ENCODE measurements at regions not wholly inside any gene's neighbourhood (a gene's known extent, or its start where the extent isn't known, plus 50 kb on each side); places are given as distances from the start of the nearest gene placed in this dataset.

- DNase-seq = no peak
Measured at GRCh38 chr3:28743271-28743670, 394.6 kb upstream of the AZI2 start.

DNA sequence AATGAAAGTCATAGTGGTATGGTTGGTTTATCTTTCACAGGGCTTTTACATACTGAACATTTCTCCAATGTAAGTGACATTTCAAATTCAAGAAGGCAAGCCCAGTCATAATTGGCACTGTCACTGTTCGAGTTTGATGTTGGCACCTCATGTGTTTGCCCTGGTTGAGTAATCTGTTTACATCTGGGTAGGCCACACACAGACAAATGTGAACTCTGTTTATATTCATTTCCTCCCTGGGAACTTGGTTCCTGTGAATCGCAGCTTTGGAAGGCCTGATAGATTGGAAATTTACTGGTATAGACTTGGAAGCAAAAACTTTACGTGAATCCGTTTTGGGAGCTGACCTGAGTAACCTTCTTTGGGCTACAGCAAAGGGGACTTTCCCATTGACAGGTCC lies 395.2 kb upstream of the AZI2 start:
- DNase-seq = no peak

GRCh38 chr3:28745436-28745835 lies 396.8 kb upstream of the AZI2 start:
- DNase-seq = no peak

DNA sequence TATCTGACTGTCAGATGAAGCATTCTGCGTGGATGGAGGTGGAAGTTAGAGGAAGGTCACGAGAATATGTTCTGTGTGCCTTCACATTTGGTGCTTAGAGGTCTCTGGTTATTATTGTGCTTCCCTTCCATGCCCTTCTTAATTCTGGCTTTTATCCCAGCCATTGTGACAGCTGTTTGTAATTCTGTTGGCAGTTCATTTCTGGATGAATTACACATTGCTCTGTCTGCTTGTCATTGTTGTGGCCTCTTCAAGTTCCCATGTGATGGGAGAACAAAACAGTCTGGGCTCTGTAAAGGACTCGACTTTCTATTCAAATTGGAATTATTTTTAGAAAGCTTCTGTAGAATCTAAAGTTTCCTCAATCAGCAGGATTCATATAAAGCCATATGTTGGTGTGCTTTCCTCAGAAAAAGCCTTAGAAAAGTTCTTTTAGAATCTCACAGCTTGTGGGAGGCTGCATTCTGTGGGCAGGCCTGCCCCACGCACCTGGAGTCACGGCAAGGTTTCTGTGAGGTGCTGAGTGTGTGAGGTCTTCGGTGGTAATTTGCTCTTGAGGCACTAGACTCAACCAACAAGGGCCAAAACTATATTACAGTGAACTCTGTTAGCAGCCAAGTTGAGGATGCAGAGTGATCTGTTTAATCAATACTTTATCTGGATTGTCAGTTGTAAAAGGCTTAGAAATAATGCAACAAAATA lies 397.4 kb upstream of the AZI2 start:
- no peak for DNase-seq

DNA sequence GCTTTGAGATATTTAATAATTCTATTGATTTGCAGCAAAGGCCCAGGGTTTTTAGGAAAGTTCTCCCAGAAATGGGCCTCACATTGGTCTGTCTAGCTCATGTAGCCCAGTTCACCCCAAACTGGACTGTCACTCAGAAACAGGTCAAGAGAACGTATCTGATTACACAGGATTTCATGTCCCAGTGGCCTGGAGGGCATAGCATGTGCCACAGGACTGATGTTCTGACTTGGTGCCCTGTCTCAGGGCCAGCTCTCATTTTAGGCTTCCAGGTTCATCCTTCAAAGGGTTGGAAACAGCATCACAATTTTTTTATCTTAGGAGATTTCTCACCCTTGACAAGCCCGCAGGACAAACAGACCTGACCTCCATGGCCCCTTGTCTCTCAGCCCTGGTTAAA lies 398.4 kb upstream of the AZI2 start:
- no peak for DNase-seq

DNA sequence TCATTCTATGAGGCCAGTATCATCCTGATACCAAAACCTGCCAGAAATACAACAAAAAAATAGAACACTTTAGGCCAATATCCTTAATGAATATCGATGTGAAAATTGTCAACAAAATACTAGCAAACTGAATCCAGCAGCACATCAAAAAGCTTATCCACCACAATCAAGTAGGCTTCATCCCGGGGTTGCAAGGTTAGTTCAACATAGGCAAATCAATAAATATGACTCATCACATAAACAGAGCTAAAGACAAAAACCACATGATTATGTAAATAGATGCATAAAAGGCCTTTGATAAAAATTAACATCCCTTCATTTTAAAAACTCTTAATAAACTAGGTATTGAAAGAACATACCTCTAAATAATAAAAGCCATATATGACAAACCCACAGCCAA lies 403.2 kb upstream of the AZI2 start:
- no peak for DNase-seq

DNA sequence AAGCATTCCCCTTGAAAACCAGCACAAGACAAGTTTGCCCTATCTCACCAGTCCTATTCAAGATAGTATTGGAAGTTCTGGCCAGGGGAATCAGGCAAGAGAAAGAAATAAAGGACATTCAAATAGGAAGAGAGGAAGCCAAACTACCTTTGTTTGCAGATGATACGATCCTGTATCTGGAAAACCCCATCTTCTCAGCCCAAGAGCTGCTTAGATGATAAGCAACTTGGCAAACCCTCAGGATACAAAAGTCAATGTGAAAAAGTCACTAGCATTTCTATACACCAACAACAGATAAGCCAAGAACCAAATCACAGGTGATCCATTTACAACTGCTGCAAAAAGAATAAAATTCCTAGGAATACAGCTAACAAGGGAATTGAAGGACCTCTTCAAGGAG lies 403.7 kb upstream of the AZI2 start:
- no peak for DNase-seq

DNA sequence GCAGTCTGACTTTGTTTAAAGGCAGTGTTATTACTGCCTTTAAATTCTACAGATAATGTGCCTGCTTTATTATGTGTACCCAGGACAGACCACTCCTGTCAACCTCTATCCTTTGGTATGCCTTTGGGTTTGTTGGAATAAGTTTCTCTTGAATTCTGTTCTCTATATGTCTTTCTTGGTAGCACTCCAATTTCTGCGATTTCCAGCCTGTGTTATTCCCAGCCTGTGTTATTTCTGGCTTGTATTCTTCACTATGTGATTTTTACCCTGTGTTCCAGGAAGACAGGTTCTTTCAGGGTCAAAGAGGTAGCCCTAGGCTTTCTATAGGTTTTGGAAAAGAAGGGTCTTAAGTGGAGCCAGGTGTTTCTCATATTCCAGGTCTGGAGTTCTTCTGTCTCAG lies 407.4 kb upstream of the AZI2 start:
- DNase-seq = no peak

DNA sequence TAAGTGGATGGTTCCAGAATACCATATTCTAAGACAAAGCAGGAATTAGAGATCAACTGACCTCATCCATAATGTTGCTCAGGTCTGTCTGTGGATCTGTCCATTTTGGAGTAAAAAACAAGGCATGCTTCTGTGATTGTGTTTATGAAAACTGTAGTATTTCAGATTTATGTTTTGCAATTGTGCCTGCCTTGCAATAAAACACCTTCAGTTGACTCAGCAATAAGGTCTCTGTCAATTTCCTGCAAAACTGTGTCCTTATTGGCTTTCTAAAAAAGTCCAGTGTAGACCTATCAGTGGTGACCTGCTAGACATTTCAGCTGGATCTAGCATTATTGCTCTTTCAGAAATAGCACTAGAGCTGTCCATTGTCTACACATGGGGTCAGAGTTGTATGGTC lies 409.5 kb upstream of the AZI2 start:
- DNase-seq = no peak

GRCh38 chr3:28761375-28761774 lies 412.8 kb upstream of the AZI2 start:
- no peak for DNase-seq

DNA sequence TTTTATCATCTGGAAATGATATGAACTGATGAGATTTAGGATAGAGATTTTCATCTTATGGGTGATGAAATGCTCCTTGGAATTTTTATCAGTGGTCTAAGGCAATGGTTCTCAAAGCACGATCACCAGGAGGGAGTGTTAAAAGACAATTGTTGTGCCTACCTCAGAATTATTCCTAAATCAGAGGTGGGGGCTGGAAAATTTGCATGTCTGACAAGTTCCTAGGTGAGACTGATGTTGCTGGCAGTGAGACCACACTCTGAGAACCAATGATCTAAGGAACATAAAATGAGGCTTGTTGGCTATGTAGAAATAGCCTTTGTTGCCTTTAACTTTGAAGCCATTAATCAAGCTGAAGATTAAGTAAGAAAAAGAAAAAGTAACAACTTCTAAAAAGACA lies 416.6 kb upstream of the AZI2 start:
- DNase-seq = no peak

- no peak for DNase-seq
Measured at GRCh38 chr3:28768439-28768838, 419.8 kb upstream of the AZI2 start.

GRCh38 chr3:28777806-28778475 lies 429.3 kb upstream of the AZI2 start:
- no peak for DNase-seq

- DNase-seq = no peak
Measured at GRCh38 chr3:28780480-28780879, 431.9 kb upstream of the AZI2 start.

DNA sequence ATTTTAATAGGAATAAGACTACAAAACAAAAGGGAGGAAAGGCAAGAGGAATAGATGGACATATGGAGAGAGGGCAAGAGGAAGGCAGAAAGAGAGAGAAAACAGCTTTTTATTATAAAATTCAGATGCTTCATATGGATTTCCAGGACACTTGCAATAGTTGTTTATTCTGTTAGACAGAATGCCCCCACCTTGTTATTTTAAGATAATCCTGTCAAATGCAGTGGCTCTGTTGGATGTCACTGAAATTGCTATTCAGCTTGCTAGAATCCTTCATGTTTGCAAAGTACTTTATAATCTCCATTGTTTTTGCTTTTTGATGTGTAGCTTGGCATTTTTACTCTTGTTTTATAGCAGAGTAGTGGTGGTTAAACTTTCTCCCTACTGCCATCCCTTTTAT lies 432.4 kb upstream of the AZI2 start:
- no peak for DNase-seq

DNA sequence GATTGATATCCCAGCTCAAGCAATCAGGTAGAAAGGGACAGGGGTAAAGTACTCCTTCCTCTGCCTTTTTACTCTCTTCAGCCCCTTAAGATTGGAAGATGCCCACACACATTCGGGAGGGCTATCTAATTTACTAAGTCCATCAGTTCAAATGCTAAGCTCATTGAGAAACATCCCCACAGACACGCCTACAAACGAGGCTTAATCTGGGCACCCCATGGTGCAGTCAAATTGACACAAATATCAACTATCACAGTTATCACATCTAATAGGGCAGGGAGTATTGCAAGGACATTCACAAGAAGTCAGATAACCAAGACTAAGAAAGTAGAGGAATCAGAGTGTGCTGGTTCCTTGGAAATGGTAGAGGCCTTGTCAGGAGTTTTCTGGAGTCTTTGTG lies 437.8 kb upstream of the AZI2 start:
- no peak for DNase-seq

- no peak for DNase-seq
Measured at GRCh38 chr3:28788571-28788970, 439.9 kb upstream of the AZI2 start.

DNA sequence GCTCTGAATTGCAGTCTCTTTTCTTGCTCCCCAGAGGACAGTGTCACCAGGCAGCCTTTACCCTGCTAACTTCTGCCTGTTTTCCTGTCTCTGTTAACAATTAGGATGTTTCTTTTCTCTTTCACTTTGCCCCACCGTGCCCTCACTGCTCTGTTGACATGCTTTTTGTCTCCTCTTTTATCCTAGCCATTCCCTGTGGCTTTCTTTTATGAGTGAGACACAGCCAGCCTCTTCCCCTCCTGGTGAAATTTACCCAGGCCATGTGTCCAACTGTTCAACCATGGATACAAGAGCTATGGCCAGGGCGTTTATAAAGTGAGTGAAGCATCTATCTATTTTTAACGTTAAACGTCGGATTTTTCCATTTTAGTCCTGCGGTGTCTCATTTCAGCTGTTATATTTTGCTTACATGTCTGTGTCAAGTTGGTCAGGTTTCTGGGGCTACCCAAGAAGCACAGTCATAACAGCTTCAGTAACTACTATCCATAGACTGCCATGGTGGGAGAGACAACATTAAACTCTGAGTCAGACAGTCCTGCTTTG lies 443.2 kb upstream of the AZI2 start:
- DNase-seq = no peak

DNA sequence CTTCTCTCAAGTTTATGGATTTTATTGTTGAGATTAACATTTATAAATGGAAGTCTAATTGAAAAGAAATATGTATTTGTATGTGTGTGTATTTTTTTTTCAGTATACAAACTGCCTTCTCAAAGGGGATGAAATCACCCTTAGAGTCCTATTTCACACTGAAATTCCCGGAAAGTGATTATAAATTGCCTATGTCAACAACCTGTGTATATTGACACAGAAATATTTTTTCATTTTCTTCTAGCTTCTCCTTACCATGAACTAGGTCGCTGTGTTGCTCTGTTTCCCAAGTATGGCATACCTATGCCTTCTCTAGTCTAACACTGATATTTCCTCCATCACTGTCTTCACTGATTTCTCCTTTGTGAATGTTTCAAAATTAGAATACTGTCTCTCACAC lies 444.0 kb upstream of the AZI2 start:
- DNase-seq = no peak

GRCh38 chr3:28799084-28799483 lies 450.5 kb upstream of the AZI2 start:
- no peak for DNase-seq

DNA sequence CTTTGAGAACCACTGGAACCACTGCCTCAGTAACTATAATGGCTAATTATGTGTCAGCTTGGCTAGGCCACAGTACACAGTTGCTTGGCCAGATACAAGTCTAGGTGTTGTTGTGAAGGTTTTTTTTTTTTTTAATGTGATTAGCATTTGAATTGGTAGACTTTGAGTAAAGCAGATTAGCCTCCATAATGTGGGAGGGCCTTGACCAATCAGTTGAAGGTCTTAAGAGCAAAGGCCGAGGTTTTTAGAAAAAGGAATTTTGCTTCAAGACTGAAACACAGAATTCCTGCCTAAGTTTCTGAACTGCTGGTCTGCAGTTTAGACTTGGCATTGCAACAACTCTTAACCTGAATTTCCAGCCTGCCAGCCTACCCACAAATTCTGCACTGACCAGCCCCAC lies 451.6 kb upstream of the AZI2 start:
- no peak for DNase-seq

DNA sequence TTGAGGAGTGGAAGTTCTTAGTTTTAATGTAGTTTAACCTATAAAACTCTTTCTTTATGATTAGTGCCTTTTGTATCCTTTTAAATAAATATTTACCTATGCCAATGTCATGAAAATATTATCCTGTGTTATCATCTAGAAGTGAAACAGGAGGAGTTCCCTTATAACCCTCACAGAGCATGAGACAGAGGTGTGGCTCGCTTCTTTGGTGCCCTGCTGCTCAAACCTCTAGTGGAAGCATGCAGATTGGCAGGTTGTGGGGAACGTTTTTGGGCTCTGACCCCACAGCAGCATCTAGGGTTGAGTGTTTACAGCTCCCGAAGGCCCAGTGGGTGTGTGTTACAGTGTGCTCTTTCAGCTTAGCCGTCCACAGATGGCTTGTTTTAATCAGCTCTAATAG lies 459.4 kb upstream of the AZI2 start:
- DNase-seq = no peak

DNA sequence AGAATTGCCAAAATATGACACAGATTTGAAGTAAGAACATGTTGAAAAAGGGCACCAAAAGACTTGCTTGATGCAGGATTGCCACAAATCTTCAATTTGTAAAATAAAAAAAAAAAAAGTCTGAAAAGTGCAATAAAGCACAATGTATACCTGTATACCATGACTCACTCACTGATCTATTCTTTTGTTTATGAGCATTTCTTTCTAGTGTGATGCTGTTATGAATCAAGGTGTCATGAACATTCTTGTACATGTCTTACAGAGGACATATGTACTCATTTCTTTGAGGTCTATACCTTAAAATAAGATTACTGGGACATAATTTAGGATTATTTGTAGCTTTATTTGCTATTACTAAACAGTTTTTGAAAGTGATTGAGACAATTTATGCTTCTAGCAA lies 464.9 kb upstream of the RBMS3 start:
- DNase-seq = no peak

DNA sequence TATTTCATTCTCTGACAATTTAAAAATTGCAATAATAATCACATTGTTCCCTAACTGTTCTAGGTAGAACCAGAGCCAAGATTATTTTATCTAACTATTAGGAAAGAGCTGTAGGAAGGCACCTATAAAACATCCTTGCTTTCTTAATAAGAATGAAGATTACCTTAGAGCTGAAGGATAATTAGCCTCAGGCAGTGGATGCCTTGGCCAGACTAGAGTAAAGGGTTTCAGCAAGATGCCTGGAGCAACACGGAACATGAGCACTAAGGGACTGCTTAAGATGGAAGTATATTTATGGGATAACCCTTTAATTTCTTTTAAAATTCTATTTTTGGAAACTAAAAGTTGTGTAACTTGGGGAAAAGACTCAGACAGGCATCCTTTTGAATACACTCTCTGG lies 456.6 kb upstream of the RBMS3 start:
- DNase-seq = no peak

DNA sequence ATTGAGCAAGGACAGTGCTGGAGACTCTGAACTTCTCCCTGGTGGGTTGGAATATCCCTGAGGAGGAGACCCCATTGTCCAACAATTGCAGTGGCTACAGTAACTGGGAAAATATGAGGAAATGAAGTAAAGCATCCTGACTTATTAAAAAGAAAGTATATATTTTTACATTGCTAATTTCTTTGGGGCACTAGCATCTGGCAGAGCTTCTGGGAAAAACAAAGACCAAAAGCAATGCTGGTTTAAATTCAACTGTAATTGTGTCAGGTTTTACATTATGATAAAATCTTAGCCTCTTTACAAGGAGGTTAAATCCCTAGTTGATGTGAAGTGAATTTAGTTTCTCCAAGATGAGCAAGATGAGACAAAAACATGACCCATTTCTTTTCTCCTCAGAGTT lies 454.0 kb upstream of the RBMS3 start:
- DNase-seq = no peak

All from Kasumi-1 (cell line).